GM04504 (cell line): ENCODE measurements at regions not wholly inside any gene's neighbourhood (a gene's known extent, or its start where the extent isn't known, plus 50 kb on each side); places are given as distances from the start of the nearest gene placed in this dataset.
"Not testable (repeated sequence)": the region's sequence is repeated elsewhere in the genome, so short reads cannot be mapped to it uniquely, and the experiment has no call there.

ENCODE experiments used
- DNase-seq: peaks from one replicate; pipeline ENCODE4 v3.0.0-alpha.2; 2012; ENCODE audit warnings: low read depth

- DNase-seq, result no peak
Measured at GRCh38 chr21:14058566-14058965, 152.2 kb downstream of the LIPI start.

- not testable (repeated sequence) for DNase-seq
Measured at GRCh38 chr21:14057841-14058481, 152.8 kb downstream of the LIPI start.

GRCh38 chr21:14057313-14057712, 153.4 kb downstream of the LIPI start:
- no peak for DNase-seq

- DNase-seq, result no peak
Measured at GRCh38 chr21:14056771-14057191, 154.0 kb downstream of the LIPI start.

- not testable (repeated sequence) for DNase-seq
Measured at GRCh38 chr21:14055746-14056515, 154.8 kb downstream of the LIPI start.

GRCh38 chr21:14054682-14055081, 156.1 kb downstream of the LIPI start:
- no peak for DNase-seq

- no peak for DNase-seq
Measured at GRCh38 chr21:14050121-14050520, 160.6 kb downstream of the LIPI start.

GRCh38 chr21:14046401-14046800, 164.4 kb downstream of the LIPI start:
- peak; percentile 0 for DNase-seq

GRCh38 chr21:14040386-14040785, 170.4 kb downstream of the LIPI start:
- DNase-seq, result no peak

GRCh38 chr21:14028619-14029018, 182.1 kb downstream of the LIPI start:
- peak; percentile 0 for DNase-seq

GRCh38 chr21:14027235-14027869, 183.4 kb downstream of the LIPI start:
- DNase-seq, result peak; percentile 82

GRCh38 chr21:14020108-14020507, 190.6 kb downstream of the LIPI start:
- not testable (repeated sequence) for DNase-seq

GRCh38 chr21:14015841-14016240, 194.9 kb downstream of the LIPI start:
- DNase-seq, result not testable (repeated sequence)

GRCh38 chr21:14013623-14014498, 196.9 kb downstream of the LIPI start:
- not testable (repeated sequence) for DNase-seq

GRCh38 chr21:14013056-14013603, 197.6 kb downstream of the LIPI start:
- DNase-seq, result no peak

- no peak for DNase-seq
Measured at GRCh38 chr21:14012409-14012808, 198.3 kb downstream of the LIPI start.

- not testable (repeated sequence) for DNase-seq
Measured at GRCh38 chr21:14011751-14012150, 199.0 kb downstream of the LIPI start.

GRCh38 chr21:14011149-14011548, 199.6 kb downstream of the LIPI start:
- not testable (repeated sequence) for DNase-seq

- no peak for DNase-seq
Measured at GRCh38 chr21:14010729-14011128, 200.0 kb downstream of the LIPI start.

GRCh38 chr21:14009990-14010389, 200.8 kb downstream of the LIPI start:
- DNase-seq, result not testable (repeated sequence)

- DNase-seq, result not testable (repeated sequence)
Measured at GRCh38 chr21:14009238-14009981, 201.3 kb downstream of the LIPI start.
